M059J (cell line): ENCODE measurements at regions not wholly inside any gene's neighbourhood (a gene's known extent, or its start where the extent isn't known, plus 50 kb on each side); places are given as distances from the start of the nearest gene placed in this dataset.
"Not testable (repeated sequence)": the region's sequence is repeated elsewhere in the genome, so short reads cannot be mapped to it uniquely, and the experiment has no call there.

ENCODE experiments used
- DNase-seq: peaks from one replicate; pipeline ENCODE4 v3.0.0-alpha.2; 2012; ENCODE audit warnings: low read depth

DNA sequence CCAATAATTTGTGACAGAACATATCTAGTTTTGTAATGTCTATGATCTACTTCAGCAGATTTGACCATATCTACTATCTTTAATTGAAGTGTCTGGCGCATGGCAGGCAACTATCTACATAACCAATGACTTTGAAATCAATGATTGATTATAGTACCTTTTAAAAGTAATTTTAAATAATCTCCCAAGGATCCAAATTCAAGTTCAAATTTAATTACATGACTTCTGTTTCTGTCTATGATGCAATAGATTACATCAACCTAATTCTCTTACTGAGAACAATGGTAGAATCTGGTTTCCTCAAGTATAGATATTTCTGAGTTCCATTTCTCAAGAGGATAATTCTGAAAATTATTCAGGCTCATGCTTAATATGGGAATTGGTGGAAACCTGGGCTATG, 177.4 kb upstream of the IL15 start:
- DNase-seq: no peak

DNA sequence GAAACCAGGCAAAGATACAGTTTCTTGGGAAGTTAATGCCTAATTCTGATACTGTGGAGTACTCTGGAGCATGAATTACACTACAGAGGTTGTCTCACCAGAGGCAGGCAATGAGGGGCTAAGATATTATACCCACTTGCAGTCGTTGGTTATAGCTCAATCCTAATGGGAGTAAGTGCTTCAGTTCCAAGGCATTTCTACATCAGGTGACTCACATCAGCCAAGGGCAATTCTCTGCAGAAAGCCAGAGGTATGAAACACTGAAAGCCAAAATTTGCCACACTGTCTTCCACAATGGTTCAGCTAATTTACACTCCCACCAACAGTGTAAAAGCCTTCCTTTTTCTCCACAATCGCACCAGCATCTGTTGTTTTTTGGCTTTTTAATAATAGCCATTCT, 174.0 kb upstream of the IL15 start:
- DNase-seq: peak; percentile 32

DNA sequence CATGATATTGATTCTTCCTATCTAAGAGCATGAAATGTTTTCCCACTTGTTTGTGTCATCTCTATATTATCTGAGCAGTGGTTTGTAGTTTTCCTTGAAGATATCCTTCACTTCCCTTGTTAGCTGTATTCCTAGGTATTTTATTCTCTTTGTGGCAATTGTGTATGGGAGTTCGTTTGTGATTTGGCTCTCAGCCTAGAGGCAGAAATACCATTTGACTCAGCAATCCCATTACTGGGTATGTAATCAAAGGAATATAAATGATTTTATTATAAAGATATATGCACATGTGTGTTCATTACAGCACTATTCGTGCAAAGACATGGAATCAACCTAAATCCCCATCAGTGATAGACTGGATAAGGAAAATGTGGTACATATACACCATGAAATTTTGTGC, 172.7 kb upstream of the IL15 start:
- DNase-seq: peak; percentile 12

DNA sequence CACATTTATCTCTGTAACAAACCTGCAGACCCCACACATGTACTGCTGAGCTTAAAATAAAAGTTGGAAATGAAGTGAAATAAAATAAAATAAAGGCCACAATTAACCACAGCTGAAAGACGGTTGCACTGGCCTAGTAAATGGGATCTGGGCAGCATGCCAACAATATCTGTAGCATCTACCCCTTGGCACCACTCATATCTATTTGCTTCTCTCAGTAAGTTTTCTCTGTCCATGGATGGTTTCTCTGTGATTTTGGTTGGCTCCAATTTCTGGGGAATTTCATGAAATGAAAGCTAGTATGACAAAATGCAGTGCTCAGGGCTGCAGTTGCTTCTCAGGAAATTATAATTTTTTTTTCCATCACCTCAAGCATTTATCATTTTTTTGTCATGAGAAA, 172.0 kb upstream of the IL15 start:
- peak; percentile 44 for DNase-seq

DNA sequence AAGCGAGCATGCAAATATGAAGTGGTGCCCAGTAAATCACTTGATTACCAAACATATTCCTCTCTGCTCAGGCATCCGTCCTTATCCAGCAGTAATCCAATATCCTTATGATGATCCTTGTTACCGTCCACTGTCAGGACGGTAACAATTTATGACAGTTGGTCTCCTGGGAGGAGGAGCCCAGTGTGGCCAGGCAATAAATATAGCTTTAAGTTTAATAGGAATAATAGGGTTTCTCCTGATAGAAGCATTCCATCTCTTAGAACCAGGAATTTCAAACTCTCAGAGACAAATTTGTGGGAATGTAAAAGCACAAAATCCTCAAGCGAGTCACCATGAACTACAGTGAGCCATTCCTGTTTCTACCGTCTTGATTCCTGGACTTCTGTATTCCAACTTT, 171.2 kb upstream of the IL15 start:
- DNase-seq: no peak

DNA sequence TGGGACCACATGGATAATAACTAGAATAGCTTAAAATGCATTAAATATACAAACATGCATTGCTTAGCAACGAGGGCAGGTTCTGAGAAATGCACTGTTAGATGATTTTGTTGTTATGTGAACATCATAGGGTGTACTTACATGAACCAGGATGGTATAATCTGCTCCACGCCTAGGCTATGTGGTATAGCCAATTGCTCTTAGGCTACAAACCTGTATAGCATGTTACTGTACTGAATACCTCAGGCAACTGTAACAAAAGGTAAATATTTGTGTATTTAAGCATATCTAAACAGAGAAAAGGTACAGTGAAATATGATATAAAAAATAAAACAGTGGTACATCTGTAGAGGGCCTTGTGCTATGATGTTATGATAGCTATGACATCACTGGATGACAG, 169.2 kb upstream of the IL15 start:
- no peak for DNase-seq

DNA sequence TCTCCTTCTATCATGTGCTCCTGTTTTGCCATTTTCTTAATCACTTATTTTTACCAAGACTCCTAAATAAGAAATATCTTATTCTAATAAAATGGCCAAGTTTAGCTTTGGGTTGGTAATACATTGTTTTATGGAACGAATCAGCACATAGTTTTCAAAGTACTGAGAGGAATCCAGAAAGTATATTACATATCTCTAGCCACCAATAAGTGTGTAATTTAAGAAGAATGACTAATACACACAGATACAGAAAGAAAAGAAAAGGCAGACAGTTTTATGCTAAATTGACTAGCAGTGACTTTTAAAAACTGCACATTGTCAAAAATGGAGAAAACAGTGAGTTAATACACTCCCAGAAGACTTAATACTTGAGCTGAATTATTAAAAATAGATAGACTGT, 167.0 kb upstream of the IL15 start:
- no peak for DNase-seq

DNA sequence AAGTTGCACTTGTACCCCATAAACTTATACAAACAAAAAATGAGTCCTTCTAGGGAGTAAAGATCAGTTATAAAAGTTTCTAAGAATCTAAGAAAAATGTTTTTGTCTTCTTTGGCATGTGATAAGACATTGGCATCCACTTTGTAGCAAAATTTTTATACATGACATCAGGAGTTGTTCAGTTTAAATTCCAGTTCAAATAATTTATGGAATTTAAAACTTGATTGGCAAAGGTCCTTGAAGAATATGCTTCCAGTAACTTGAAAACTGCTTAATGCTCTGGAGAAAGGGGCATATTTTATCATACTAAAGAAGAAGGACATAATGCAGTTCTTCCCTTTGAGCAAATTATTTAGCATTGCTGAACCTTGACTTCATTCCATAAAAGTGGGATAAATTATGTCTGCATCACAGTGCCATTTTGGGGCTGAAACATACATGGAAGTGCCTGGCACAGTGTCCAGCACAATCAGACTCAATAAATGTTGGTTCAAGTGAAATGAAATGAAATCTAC, 163.3 kb upstream of the IL15 start:
- no peak for DNase-seq

DNA sequence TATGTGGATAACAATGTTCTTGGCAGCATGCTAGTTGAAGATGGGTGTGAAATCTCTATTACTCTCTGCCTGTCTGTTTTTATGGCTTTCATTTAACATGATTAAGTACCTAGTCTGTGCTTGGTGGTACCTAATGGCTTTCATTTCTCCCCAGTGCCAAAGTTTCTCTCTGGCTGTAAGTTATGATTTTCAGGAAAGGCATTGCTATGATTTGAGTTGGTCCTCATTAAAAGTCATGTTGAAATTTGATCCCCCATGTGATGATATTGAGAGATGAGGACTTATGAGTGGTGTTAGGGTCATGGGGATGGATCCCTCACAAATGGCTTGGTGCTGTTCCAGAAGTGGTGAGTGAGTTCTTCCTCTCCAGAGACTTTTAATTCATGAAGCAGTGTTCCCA, 162.4 kb upstream of the IL15 start:
- peak; percentile 25 for DNase-seq

DNA sequence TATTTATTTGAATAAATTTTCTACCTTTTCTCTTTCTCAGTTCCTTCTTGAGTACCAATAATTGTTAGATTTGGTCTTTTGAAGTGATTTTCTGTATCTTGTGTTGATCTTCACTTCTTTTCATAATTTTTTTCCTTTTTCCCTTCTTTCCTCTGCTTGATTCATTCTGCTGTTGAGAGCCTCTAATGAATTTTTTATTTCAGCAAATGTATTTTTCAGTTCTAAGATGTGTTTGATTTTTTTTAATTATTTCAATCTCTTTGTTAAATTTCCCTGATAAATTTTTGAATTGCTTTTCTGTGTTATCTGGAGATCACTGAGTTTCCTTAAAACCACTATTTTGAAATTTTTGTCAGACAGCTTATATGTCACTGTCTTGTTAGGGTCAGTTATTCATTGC, 155.4 kb upstream of the IL15 start:
- no peak for DNase-seq

DNA sequence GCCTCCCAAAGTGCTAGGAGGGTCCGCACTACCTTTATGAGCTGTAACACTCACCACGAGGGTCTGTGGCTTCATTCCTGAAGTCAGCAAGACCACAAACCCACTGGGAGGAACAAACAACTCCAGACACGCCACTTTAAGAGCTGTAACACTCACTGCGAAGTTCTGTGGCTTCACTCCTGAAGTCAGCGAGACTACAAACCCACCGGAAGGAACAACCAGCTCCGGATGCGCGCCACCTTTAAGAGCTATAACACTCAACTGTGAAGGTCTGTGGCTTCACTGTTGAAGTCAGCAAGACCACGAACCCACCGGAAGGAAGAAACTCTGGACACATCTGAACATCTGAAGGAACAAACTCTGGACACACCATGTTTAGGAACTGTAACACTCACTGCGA, 152.1 kb upstream of the IL15 start:
- not testable (repeated sequence) for DNase-seq

DNA sequence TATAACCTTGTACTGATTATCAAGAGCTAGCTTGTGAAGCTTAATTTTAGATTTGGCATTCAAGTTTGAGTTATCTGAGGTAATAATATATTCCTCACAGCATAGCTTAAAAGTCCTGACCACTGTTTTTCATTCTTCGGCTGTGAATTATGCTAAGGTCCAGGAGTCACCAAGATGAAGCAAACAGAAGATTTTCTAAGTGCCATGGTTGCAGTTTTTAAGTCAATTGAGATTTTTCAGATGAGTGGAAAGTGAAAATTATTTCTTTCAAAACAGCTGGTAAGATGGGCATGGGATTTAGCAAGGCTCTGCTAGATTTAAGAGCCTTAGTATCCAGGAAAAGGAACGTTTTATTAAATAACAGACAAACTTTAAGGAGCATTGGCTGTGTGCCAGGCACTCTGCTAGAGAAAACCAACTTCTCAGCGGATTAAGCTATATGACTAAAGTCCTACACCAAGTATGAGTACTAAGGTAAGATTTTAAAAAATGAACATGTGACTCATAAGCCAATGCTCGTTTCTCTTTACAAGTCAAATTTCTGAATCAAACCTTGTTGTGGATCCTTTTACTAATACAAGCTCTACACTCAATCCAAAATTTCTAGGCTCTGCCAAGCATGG, 149.9 kb upstream of the IL15 start:
- DNase-seq: peak; percentile 62

DNA sequence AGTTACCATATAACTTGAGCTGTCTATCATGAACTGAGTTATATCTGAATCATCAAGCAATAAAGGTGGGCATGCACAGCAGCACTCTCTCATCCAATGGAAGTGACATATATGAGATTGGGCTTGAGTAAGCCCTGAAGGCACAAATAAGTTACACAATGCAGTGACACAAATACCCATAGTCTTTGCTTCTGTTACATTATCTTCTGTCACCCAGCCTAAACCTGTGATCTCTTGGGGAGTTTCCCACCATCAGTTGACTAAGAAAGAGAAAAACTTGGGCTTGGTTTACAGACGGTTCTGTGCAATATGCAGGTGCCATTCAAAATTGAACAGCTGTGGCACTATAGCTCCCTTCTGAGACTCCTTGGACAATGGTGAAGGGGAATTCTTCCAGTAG, 138.8 kb upstream of the IL15 start:
- peak; percentile 1 for DNase-seq

DNA sequence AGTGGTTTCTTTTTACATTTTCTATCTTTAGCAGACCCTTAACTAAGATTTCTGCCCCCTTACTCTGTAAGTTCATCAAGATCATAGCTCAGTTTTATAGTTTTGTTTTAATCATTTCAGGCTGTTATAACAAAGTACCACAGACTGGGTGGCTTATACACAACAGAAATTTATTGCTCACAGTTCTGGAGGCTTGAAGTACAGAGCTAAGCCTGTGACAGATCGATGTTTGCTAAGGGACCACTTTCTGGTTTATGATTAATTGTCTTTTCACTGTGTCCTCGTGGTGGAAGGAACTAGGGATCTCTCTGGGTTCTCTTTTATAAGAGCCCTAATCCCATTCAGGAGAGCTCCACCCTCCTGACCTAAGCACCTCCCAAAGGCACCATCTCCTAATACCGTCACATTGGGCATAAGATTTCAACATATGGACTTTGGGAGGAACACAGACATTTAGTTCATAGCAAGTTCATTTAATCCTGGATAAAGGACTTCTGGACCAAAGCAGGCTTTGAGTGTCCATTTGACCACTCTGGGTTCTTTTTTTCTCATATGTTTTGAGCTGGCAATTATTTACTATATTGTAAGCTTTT, 137.0 kb upstream of the IL15 start:
- no peak for DNase-seq

DNA sequence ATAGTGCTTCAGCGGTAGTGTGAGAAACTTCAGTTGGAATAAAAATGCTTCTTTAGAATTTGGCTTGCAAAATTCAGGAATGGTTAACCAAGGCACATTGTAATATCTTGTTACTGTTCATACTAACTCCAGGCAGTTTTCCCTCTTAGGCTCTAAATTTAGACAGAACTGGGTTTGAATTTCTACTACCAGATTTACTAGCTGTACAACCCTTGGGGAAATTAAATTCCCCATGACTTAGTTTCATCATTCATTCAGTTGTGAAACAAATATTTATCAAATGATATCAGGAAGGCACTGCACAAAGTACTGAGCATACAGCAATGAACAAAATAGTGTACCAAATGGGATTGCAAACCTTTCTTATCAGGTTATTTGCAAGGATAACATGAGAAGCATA, 135.0 kb upstream of the IL15 start:
- DNase-seq: no peak

DNA sequence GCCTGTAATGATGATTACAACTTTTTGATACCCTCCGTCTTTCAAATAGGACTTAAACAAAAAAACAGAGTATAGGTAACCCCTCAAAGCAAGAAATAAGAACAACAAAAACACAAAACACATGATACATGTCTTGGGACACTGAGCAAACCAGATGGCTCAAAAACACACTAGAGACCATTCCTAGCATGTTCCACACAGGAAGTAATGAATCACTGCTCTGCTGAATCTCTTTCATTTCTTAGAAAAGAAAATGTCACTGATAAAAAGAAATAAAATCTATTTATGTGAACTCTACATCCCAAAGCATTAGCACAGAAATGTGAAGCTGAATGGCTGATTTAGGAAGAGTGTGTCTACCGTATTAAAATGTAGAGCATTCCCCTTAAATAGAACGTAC, 134.5 kb upstream of the IL15 start:
- DNase-seq: peak; percentile 4

DNA sequence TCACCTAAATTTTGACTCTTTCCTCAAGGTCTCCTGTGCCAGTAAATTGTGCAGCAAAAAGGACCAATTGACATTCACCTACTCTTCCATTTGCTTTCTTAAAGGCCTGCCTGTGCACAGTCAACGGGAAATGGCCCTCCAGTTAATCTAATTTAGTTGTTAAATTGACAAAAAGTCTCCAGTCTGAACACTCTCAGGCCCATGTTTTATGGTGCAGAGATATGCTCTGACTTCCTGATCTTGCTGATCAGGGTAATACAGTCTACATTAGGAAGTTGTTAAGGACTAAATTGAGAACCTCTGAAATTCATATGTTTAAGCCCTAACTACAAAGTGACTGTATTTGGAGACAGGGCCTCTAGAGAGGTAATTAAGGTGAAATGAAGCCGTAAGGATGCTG, 133.6 kb upstream of the IL15 start:
- DNase-seq: no peak

DNA sequence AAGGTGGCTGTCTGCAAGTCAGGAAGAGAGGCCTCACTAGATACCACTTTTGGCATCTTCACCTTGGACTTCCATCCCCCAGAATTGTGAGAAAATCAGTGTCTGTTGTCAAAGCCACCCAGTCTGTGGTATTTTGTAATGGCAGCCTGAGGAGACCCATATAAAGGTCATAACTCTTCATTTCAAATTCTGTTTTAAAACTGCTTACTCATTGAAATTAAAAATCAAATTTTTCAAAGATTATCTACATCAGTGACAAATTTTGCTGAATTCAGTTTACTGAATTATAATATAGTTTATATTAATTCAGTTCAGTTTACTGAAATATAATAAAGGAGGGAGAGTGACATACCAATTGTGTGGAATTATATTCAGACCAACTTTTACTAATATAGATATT, 133.1 kb upstream of the IL15 start:
- DNase-seq: no peak

DNA sequence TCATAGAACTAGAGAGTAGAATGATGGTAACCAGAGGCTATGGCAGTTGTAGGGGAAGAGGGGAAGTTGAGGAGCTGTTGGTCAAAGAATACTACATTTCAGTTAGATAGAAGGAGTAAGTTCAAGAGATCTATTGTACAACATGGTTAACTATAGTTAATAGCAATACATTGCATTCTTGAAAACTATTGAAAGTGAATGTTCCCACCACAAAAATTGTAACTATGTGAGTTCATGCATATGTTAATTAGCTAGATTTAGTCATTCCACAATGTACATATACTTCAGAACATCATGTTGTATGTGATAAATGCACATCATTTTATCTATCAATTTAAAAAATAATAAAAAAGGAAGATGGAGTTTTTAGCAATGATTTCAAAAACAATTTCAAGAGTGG, 125.3 kb upstream of the IL15 start:
- no peak for DNase-seq

DNA sequence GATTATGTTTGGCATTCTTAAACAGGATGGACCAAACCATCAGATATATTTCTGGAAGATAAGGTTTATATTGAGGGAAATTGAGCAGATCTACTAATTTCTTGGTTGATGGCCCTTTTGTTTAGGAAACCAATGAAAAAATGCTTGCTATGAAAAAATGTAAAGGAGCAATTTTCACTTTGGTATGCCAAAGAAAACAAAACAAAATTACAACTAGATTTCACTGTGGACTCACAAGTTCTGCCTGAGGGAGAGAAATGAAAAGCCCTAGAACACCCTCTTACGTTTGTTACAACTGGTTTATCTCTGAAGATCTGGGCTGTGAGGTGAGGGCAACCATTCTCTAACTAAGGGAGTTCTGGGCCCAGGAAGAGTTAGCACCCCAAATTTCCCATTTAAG, 122.5 kb upstream of the IL15 start:
- DNase-seq: no peak

DNA sequence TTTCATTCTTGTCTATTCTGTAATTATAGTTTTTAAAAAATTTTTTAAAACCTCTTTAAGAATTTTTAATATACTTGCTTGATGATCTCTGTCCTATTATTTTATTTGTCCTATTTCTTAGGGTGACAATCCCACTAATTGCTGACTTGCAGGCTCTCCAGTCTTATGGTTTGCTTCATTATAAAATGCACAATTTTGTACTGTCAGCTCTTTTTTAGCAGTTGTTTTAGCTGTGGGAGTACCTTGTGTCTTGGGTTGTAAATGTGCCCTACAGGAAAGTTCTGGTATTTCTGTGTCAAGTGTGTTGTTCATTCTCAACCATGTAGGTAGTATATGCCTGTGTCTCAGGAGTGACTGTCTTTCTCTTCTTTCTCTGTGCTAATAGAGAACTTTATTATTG, 118.2 kb upstream of the IL15 start:
- no peak for DNase-seq

DNA sequence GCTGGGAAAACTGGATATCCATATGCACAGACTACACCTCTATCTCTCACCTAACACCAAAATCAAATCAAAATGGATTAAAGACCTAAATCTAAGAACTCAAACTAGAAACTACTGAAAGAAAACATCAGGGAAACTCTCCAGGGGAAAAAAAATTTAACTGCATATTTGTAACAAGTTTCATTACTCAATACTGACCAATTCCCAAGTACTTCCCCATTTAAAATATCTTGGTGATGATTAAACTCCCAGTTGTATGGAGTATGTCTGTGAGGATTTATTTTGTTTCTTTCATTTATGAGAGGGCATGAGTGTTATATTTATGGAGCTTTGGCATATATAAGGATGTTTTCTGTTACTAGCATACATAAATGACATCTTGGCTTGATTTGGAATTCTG, 112.3 kb upstream of the IL15 start:
- no peak for DNase-seq

DNA sequence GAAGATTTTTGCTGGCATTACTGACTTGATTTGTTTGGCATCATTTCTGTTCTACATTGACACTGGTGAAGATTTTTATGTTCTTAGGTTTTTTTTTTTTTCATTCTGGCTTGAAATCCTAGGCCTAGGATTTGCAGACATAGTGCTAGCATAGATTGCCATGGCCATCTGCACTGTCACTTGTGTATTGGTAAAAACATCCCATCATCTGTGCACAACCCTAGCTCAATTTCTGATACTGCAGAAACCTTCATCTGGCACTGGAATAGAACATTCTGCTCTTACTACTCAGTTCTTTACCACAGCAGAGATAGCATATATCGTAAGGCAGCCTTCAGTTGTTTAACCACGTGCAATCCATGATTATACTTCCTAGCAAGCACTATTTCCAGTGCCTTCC, 111.5 kb upstream of the IL15 start:
- no peak for DNase-seq

DNA sequence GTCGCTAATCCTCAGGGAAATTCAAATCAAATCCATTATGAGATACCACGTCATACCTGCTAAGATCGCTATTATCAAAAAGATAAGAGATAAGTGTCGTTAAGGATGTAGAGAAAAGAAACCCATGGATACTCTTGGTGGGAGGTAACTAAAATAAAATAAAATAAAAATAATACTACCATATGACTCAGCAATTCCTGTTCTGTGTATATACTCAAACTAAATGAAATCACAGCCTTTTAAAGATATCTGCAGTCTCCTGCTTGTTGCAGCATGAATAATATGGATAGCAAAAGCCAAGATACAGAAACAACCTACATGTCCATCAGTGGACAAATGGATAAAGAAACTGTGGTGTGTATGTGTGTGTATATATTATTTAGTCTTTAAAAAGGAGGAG, 105.8 kb upstream of the IL15 start:
- DNase-seq: no peak
